Right lung (tissue), 2 donors: ENCODE measurements at regions not wholly inside any gene's neighbourhood (a gene's known extent, or its start where the extent isn't known, plus 50 kb on each side); places are given as distances from the start of the nearest gene placed in this dataset.

Source experiments
- DNase-seq, 2 donors: peaks; one replicate each; pipeline ENCODE4 v3.0.0-alpha.2; 2013

DNA sequence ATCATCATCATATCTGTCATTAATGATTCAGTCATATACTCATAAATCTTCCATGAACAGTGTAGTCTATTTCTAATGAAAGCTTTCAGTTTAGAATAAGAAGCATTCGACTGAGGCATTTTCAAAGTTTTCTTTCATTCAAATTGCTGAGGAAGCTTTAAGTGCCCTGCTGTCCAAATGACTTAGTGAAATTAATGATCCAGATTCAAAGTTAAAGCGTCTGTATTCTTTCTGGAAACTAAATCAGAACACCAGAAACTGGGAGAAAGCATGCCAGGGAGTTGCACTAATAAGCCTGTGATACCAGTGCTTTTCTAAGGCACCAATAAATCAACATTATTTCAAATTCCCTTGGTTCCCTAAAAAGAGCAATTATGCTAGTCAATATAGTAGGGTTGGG is 367.8 kb upstream of the ANO5 start:
- no peak for DNase-seq

DNA sequence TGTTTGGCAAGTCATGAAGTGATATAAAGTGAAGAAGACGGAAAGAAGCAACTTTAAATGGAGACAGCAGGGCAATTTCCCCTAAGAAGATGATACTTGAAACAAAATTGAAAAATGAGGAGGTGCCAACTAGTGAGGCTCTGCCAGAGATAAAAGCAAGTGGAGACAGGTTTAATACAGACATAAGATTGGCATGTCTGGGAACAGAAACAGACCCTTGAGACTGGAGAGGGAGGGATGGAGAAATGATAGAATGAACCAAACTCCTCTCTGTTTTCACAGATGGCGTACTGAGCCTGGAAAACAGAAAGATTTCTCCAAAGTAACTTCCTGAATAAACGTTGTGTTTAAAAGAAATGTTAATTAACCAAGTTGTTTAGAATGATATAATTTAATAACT is 354.5 kb upstream of the ANO5 start:
- no peak for DNase-seq

DNA sequence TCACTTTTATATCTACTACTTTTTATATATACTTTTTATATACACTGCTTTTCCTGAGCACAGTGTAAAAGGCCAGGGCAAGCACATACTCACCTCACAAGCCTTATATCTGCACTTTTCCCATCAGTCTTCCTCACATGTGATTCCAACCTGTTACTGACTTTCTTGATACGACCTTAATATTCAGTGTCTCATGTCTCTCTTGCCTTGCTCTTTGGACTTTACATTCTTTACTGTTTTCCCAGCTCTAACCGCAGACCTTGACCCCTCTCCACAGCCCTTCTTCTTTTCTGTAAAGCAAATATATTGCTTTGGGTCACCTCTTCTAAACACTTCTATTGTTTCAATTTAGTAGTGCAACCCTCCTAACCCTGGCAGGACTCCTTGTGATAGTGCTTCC is 353.1 kb upstream of the ANO5 start:
- no peak for DNase-seq

DNA sequence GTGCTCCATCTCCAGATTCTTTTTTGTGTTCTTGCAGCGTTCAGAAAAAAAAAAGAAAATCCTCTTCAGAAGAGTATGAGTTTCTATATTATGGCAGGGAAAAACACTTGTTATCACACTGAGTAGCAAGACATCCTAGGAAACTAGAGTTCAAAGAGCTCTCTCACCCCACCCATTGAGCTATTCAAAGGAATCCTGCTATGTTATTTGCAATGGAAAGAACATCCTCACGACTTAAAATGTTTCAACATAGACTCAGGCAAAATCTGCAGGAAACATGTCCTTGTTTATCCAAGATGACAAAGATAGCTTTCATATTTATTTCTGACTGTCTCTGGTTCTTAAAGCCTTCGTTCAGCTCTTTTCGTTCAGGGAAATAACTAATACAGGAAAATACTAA is 331.6 kb upstream of the ANO5 start:
- DNase-seq: no peak

DNA sequence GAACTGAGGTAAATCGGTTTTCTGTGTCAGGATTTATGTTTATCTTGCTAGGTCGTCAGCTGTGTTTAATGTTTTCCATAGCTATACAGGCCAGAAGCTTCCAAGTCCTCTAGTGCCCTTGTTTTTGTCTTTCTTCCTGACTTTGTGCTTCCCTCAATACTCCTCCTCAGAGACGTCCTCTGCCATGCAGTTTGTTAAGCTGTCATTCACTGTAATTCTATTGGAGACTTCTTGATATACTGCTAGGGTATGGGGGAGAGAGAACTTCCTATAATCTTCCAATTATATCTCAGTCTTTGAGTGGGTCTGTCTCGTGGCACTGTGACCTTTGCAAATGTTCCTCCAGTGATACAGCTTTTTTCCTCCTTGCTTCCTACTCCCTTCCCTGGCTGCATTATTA is 327.3 kb upstream of the ANO5 start:
- no peak for DNase-seq

DNA sequence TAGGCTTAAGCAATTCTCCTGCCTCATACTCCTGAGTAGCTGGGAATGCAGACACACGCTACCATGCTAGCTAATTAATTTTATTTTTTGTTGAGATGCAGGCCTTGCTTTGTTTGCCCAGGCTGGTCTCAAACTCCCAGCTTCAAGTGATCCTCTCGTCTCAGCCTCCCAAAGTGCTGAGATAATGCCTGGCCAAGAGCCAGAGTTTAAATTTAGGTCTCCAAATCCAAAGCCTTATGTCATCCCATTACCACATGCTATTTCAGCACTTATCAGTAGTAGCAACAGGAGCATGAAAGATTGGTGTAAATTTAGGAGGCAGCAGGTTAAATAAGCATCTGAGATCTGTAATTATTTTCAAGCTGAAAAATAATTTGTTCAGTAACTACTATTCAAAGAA is 326.1 kb upstream of the ANO5 start:
- no peak for DNase-seq

DNA sequence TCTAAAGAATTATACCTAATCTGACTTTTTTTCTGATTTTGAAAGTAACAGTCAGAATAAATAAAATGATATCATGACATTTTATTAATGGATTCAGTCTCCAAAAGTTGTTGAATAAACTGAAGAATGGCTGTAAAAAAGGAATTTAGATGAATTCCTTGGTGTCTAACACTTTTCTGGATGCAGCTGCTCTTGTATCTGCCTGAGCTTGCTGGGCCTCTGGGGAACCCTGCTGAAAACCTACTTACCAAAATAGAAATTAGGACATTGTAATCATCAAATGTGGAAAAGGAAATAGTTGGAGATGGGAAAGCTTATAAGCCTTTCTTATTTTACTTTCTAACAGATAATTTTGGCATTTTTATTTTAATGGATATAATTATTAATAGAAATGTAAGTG is 315.7 kb upstream of the ANO5 start:
- DNase-seq: no peak

DNA sequence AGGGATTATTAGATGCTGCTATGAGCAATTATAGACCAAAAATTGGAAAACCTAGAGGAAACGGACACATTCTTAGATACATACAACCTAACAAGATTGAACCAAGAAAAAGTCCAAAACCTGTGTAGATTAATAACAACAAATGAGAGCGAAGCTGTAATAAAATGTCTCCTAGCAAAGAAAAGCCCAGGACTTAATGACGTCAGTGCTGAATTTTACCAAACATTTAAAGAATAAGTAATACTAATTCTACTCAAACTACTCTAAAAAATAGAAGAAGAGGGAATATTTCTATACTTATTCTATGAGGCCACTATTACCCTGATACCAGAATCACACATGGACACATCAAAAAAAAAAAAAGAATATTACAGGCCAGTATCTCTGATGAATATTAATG is 309.5 kb upstream of the ANO5 start:
- no peak for DNase-seq

DNA sequence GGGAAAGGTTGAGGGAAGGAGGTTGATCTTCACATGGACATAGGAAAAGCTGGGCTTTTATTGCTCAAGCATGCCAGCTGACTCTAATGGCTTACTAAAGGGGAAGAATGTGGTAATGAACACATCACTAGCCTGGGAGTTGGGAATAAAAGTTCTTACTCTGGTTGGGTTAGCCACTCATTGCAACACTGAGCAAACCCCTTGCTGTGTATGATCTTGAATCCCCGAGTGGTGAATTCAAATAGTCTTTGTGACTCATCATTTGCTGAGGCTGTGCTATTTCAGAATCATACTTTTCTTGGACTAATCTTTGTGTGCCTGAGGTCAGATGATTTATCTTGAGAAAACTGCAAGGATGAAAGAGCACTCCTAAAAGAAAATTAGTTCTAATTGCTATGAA is 304.1 kb upstream of the ANO5 start:
- DNase-seq: no peak

DNA sequence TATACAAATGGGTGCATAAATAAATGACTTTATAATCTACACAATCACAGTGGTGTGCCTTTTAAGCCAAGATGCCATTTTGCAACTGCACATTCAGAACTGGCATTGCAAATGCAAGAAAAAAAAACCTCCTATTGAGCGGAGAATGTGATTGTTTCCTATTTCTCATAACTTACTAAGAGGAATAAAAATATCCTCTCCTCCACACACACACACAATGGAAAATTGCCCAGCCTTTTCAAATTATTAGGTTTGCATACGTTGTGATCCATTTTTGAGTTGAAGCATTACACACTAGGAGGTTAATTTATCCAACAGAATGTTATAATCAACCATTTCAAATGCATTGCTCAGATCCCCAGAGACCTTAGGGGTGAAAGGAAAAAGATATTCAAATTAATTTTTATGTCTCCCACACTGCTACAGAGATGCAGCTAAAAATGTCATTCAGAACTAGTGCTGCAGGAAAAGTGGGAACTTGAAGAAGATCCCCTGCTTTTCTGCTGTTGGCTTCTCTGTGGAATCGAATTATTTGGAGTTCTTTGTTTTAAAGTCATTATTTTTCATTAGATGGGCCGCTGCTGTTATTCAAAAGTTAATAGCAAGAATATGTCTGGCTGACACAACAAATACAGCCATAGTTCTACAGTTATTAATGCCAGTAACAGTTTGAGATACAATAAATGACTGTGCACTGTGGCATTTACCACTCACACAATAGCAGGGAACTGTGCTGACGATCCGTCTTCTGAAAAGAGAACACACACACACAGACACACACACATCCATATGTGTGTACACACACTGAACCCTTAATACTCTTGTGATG is 299.9 kb upstream of the ANO5 start:
- DNase-seq: no peak

DNA sequence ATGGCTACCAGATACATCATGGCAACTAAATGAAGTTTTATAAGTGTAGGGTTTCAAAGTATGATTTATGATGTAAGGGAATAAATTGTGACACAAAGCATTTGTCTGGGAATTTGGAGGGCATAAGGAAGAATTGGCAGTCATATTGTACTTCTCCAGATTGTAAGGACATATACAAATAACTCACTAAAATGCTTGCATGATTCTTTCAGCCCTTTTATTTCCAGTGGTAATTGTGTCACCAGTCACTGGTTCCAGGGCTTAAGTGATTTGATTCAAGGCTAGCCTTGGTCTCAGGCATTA is 299.4 kb upstream of the ANO5 start:
- DNase-seq: no peak

DNA sequence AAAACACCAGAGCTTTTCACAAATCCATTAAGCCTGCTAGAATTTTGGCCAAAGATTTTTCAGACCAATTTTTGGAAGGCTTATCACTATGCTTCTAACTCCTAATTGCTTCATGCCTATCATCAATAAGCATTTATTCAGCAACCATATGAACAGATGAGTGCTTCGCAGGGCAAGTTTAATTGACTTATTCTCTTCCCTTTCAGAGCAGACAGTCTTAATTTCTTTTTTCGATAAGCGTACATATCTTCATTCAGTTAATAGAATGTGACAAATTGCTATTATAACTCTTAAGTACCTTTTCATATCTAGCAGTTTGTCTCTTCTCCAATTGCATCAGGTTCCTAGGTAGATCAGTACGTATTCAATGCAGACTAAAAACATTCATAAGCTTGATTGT is 298.4 kb upstream of the ANO5 start:
- no peak for DNase-seq

DNA sequence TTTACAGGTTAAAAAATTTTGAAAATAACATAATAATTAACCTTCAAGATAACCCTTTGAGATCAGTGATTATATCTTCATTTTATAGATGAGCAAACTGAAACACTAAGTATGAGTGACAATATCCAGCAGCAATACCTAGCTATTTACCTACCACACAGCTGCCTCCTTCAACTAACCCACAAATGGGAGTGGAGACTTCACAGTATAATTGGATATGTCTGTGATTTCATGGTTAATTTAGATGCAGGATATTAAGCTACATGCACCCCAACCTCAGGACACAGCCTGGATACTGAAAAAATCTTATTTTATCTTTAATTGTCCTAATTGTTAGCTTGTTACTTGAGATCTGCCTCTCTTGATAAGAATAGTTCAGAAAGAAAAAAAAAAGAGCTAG is 297.2 kb upstream of the ANO5 start:
- no peak for DNase-seq

DNA sequence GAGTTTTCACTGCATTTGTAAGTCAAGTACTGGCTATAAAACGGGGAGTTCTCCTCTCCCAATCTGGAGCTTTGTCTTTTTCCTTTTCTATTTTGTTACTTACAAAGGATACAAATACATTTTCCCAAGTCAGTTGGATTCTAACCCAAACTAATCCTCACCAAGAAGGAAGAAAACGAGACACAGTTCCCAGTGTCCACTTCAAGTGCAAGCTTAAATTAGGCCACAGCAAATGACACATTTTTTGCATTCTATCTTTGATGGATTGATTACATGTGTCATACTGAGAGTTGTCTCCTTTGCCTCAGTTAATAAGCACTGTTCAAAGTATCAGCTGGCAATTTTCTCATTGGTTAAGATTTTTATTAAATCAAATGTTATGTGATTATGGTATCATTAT is 296.7 kb upstream of the ANO5 start:
- no peak for DNase-seq

DNA sequence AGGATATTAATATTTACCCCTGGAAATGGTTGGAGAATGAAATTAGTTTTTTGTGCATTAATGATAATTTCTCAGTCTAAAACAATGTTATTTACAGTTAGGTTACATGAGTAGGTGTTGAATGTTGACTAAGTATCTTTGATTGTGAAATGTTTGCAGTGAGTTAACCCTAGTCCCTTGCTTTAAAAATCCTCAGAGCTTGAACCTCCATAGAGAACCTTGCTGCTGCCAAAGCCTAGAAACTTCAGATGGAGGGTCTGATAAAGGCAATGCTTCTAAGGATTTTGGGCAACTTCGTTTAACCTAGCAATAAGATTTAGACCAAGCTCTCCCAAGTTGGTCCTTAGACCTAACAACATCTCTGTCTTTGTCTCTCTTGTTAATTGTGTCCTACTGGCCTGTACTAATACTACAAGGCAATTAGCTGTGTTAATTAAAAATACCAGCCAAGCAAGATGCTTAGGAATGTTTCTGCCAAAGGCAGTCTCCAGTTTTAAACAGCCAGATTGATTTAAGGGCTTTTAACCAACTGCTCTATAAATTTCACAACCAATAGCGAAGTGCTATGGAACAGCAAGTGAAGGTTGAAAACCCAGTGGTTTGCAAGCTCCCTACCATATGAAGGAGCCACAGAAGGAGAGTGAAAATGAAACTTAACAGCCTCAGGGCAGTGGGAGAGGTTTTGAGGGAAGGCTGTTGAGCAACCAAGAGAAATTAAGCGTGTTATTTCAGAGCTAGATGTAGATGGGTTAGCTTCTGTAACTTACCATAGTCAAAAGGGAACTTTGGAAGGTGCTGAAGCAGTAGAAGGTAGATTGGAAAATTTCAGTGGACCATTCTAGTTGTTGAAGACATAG is 295.9 kb upstream of the ANO5 start:
- DNase-seq: no peak

DNA sequence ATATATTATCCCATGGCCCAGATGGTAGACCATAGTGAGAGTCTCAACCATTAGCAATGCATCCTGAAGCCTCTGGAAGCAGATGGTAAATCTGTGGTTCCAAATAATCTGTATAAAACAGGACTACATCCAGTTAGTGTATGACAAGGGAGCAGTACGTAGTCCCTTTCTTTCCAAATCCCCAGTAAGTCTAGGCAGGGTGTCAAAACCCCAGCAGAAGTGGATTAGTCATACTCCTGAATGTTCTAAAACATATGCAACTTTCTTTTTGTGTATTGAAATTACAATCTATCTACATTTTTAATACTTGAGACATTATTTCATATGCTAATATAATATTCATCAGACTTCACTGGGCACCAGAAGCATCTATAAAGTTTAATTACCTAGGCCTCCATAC is 295.1 kb upstream of the ANO5 start:
- no peak for DNase-seq

DNA sequence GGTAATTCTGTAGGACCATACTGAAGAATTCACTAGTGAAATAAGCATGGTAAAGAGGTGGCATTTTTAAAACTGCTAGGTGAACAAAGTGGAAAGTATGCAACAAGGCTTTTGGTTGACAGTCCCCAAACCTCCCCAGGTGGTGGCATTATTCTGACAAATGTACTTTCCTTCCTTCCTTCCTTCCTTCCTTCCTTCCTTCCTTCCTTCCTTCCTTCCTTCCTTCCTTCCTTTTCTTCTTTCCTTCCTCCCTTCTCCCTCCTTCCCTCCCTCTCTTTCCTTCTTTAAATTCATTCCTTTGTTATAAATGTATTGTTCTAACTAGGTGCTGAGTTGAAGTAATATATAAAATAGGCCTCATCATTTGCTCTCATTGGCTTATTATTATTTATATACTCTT is 284.7 kb upstream of the ANO5 start:
- DNase-seq: no peak

DNA sequence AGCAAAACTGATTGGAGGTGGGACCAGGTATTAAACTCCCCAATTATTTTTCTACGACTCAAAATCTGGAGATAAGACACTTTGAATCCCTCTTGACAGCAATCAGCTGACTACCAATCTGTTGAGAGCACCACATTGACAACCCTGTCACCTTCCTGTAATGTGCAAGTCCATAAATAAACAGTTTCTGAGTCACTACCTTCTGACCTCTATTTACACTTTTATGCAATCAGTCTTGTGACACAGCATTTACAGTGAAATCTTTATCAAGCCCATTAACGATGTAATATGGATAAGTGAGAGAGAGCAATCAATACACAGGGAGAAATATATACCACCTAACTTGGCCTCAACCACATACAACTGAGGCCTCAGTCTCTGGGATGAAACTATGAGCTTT is 283.7 kb upstream of the ANO5 start:
- no peak for DNase-seq

DNA sequence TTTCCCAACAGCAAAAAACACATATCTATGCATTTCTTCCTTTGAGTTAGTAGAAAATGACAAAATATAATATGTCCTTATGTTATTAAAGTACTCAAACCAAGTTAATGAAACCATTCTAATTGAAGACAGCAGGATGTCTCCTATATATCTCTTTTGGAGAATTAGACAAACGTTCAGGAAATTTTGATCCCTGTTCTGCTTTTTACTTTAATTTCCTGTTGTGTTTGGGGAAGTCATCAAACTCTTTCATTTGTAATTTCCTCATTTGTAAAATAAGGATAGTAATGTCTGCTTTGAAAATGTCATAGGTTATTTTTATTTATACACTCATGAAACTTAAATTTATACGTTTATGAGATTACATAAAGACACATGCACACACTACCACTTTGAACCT is 281.8 kb upstream of the ANO5 start:
- no peak for DNase-seq

DNA sequence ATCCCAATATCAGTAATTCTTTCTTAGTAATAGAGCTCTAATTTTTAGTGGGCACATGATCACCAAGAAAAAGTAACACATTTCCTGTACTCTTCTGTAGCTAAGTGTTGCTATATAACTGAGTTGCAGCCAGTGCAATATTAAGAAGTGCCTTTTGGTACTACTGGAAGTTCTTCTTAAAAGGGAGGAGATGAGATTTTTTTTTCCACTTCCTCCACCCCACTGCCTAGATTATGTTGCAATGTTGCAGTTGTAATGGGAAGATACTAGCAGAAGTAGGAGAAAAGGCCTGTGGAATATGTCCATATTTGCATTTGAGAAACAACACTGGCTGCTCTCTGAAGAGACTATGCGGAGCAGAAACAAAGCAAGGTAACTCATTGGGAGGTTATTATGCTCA is 280.6 kb upstream of the ANO5 start:
- DNase-seq: no peak

DNA sequence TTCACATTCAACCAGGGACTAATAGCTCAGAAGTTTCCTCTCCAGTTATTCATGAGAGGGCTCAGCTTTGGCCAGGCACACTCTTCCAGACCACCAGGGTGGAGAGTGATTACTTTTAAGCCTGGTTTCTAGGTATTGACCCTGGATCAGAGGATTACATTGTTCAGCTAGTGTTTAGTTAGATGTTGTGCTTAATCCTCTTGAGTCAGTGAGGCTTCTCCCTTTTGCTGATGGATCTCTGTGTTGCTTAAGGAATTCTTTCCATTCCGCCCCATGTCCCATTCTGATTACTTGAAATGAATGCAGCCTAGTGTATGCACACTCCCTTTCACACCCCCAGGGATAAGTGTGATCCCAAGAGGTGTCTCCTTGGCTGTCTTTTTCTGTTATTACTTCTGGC is 271.7 kb upstream of the ANO5 start:
- DNase-seq: no peak

DNA sequence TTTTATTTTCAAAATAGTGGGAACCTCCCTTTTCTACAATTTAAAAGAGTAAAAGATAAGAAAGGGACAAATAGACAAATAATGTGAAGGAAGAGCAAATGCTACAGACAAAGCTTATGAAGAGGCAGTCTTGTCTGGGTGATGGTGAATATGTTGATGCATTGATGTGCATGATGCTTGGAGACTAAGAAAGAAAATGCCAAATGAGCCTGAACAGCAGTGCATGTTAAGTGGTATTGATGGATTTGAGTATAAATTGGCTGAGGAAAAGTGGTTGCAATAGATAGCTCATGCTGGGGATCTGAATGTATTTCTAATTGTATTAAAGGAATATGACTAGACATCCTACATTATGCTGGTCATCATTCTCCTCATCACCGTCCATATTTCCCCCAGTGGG is 268.6 kb upstream of the ANO5 start:
- no peak for DNase-seq

DNA sequence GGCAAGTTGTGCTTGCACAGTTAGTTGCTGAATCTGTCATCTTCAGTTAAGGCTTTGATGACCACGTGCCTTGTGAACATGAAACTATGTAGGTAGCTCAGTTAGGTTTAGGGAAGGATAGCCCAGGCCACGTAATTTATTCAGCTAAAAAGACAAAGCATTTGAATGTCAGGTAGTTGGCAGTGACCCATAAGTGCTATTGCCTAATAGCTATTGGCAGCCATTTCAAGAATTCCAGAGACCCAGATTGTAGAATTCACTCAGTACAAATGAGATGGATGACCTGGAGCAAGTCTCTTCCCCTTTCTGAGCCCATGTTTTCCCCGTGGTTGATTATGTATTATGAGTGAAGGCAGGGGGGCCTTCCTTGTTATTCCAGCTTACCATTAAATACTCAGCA is 265.3 kb upstream of the ANO5 start:
- no peak for DNase-seq

DNA sequence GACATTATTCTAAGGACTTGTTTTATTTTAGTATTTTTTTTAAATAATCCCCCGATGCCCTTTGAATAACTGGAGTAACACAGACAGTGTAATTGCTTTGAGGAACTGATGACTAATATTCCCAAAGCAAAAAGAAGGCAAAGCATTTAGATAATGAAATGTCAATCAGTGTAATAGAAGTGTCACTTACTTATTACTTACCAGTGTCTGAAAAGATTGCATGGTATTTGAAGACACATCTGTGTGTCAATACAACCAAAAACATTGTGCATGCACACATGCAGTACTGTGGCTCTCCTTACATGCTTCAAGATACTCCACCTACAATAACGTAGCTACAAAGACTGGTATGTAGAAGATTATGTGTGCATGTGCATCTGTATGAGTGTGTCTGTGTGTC is 264.0 kb upstream of the ANO5 start:
- no peak for DNase-seq
